KBM-7 (cell line): ENCODE measurements at regions not wholly inside any gene's neighbourhood (a gene's known extent, or its start where the extent isn't known, plus 50 kb on each side); places are given as distances from the start of the nearest gene placed in this dataset.

Experiments used
- DNase-seq: peaks from one replicate; pipeline ENCODE4 v3.0.0-alpha.2; 2015
- in situ Hi-C: fragments of 300-500 bp; cut with MboI; formaldehyde crosslinking; loops from 2 replicates; pipeline ENCODE4 v1.14.3; 2020; ENCODE audit warnings: low sequenced_read_pairs, low pct_unique_long_range_greater_than_20kb, mixed read lengths

DNA sequence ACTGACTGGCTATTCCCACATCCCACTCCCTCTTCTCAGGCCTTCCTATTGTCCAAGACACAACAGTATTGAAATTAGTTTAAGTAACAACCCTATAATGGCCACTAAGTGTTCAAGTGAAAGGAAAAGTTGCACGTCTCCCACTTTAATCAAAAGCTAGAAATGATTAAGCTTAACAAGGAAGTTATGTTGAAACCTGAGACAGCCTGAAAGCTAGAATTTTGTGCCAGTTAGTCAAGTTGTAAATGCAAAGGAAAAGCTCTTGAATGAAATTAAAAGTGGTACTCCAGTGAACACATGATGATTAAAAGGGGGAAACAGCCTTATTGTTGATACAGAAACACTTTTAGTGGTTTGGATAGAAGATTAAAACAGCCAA, 332.7 kb downstream of the CASP12 start:
- in situ Hi-C loops: no loop called here
- DNase-seq: no peak

DNA sequence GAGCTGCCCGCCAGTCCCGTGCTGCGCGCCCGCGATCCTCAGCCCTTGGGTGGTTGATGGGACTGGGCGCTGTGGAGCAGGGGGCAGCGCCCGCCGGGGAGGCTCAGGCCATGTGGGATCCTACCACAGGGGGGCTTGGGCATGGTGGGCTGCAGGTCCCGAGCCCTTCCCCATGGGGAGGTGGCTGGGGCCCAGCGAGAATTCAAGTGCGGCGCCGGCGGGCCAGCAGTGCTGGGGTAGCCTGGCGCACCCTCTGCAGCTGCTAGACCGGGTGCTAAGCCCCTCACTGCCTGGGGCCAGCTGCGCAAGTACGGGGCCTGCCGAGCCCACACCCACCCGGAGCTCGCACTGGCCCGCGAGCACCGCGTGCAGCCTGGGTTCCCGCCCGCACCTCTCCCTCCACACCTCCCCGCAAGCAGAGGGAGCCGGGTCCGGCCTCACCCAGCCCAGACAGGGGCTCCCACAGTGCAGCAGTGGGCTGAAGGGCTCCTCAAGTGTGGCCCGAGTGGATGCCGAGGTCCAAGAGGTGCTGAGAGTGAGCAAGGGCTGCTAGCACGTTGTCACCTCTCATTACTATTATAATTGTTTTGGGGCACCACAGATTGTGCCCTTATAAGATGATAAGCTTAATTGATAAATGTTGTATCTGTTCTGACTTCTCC, 333.2 kb downstream of the CASP12 start:
- in situ Hi-C loops: no loop called here
- DNase-seq: no peak

GRCh38 chr11:104556606-104557301, 341.5 kb downstream of the CASP12 start:
- DNase-seq: peak; percentile 50
- in situ Hi-C loops: no loop called here

- in situ Hi-C loops: no loop called here
- DNase-seq: no peak
Measured at GRCh38 chr11:104549019-104549418, 349.2 kb downstream of the CASP12 start.

- no peak for DNase-seq
- in situ Hi-C loops: no loop called here
Measured at GRCh38 chr11:104547996-104548661, 350.1 kb downstream of the CASP12 start.

GRCh38 chr11:104546501-104546900, 351.8 kb downstream of the CASP12 start:
- DNase-seq: no peak
- in situ Hi-C loops: no loop called here

DNA sequence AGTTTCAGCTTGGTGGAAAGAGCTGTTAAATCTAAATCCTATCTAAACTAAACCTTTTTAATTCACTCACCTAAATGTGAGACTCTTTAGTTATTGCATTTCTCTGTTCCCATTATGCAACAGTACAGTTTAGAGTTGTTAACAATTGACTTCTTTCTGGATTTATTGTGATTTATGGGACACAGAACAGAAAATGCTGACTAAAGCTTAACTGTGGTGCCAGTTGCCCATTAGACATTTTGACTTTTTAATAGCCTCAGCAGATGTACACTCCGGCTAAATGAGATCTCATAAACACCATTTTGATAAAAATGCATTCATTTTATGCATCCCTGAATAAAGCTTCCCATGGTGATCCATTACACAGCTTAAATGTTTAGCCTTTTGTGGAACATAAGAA, 356.6 kb downstream of the CASP12 start:
- DNase-seq: no peak

GRCh38 chr11:104538313-104538712, 359.9 kb downstream of the CASP12 start:
- DNase-seq: no peak
- in situ Hi-C loops: no loop called here

More for the DNA sequence above, 356.6 kb downstream of the CASP12 start:
- in situ Hi-C loops: no loop called here

GRCh38 chr11:104534278-104534677, 364.0 kb downstream of the CASP12 start:
- DNase-seq: no peak
- in situ Hi-C loops: no loop called here

DNA sequence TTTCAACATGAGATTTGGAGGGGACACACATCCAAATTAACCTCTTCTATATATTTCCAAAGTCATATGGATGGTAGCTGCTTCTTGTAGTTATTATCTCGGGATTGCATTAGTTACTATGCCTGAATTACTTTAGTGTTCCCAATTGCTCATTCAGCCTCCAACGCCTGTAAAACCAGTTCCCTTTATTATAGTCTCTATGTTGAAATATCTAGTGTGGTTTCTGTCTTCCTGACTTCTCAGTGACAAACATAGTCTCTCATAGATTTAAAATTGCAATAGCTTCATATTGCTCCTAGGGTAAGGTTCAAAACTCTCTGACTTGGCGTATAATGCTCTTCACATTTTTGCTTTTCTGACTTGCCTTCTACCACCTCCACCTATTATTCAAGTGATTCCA, 366.4 kb downstream of the CASP12 start:
- DNase-seq: no peak
- in situ Hi-C loops: no loop called here

DNA sequence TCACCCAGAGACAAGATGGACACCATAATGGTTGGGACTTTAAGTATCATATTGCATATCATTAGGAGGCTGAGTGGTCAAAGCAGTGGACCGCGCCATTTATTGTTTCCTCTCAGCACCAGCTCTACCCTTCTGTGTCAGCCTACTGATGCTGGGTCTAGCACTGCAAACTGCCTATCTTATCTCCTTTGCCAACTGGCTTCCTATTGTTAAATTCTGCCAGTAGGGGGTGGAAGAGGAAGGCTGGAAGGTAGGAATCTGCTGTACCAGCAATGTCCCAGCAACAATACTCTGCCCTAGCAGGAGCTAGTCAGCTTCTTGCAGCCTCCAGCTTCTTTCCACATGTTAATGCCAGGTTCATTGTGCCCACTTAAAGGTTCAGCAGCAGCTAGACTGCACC, 367.1 kb upstream of the PDGFD start:
- DNase-seq: peak; percentile 42
- in situ Hi-C loops: no loop called here

GRCh38 chr11:104529906-104530305, 366.0 kb upstream of the PDGFD start:
- in situ Hi-C loops: no loop called here
- no peak for DNase-seq

DNA sequence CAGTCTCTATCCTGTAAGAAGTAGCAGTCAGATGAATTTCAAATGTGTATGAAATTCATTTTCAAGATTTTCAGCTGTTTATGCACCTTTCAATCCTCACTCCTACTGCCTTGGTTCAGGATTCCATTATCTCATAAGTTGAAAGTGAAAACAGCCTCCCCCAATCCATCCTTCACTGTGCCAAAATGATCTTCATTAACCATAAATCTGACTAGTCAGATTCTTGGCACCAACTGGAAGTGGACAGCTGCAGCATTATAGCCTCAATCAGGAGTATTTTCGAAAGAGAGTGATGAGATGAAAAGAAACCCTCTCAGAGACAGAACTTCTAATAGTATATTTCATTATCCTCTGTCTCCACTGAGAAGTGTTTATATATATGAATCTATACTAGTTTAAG, 365.3 kb upstream of the PDGFD start:
- DNase-seq: no peak
- in situ Hi-C loops: no loop called here

- in situ Hi-C loops: no loop called here
- DNase-seq: no peak
Measured at GRCh38 chr11:104526006-104526405, 362.1 kb upstream of the PDGFD start.

DNA sequence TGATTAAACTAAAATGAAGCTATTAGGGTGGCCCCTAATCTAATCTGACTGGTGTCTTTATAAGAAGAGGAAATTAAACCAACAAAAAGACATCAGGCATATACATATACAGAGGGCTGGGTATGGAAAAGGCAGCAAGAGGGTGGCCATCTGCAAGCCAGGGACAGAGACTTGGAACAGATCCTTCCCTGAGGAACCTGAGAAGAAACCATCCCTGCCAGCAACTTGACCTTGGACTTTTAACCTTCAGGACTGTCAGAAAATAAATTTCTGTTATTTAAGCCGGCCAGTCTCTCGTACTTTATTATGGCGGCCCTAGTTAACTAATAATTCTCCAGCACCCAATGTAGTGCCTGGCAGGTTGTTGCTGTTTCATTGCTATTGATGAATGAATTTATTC, 361.5 kb upstream of the PDGFD start:
- DNase-seq: no peak
- in situ Hi-C loops: no loop called here

- no peak for DNase-seq
- in situ Hi-C loops: no loop called here
Measured at GRCh38 chr11:104524254-104524653, 360.3 kb upstream of the PDGFD start.

- in situ Hi-C loops: no loop called here
- no peak for DNase-seq
Measured at GRCh38 chr11:104523611-104524010, 359.7 kb upstream of the PDGFD start.

DNA sequence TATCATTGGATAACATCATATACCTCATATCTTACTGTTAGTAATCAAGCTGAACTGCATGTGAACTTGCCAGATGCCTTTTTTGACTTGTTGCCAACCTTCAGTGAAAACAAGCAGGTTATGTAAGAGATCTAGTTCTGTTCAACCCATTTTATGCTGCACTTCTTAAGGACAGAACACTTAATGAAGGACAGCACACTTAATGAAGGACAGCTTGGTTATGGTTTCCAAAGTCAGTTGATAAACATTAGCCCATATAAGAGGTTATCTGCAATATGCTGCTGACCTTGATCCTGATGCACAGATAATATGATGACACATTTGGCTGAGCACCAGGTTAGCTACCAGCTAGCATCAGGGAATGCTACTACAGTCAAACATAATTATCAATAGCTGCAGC, 358.7 kb upstream of the PDGFD start:
- in situ Hi-C loops: no loop called here
- DNase-seq: no peak

DNA sequence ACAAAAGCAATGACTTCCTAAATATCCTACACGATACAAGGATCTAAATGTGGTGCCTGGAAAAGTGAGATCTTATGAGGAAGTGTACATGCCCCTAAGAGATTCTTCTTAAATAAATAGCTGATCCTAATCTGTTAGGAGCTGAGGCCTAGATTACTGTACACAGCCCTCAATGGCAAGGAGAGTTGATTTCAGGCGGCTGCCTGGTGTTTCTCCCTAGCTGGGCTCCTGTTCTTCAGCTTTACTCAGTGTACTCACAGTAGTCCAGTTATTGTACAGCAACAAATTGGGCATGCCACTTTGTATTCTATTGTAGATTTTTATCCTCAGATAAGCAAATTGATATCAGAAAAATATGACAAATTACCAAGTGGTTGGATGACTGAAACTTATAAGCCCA, 358.2 kb upstream of the PDGFD start:
- DNase-seq: no peak
- in situ Hi-C loops: no loop called here

DNA sequence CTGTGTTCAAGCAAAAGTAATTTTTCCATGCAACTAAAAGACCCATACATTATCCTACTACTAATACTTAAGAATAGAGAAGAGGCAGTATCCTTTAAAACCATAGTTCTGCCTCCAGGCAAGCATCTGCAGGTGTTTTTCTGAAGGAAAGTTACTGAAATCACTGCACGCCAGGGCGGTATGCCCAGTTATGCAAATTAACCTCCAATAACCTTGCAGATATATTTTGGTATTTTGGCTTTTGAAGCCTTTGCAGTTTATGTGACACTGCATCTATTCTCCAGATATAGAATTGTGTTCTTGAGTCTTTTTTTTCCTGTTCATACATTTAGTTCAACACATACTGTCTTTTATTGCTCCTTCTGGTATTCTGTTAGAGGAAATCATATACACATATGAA, 346.2 kb upstream of the PDGFD start:
- no peak for DNase-seq
- in situ Hi-C loops: no loop called here

DNA sequence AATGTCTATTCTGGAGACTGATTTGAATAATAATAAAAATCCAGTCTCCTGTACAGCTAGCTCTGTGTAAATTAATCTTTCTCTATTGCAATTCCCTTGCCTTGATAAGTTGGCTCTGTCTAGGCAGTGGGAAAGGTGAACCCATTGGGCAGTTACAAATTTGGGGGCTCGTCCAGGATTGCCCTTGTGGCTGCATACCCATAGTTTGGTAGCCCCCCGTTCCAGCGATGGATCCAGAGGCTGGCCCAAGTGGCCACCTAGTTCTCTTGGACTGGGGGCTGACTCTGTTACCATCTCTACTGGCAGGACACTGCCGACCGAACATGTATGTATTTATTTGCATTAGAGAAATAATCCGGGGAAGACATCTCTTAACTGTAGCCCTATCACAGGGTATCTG, 326.2 kb upstream of the PDGFD start:
- in situ Hi-C loops: no loop called here
- DNase-seq: no peak
